Hematopoietic multipotent progenitor cell (in vitro differentiated cells): ENCODE measurements at regions not wholly inside any gene's neighbourhood (a gene's known extent, or its start where the extent isn't known, plus 50 kb on each side); places are given as distances from the start of the nearest gene placed in this dataset.

Experiments
- DNase-seq, 3 donors: peaks; one replicate each; pipeline ENCODE4 v3.0.0-alpha.2; 2011 to 2015; ENCODE audit warnings: low read depth in 2 of 3, low spot score in 2 of 3

GRCh38 chr2:133717497-133717896 is 149.2 kb upstream of the NCKAP5 start:
- DNase-seq, result no peak

- no peak for DNase-seq
These were observed 150.5 kb upstream of the NCKAP5 start for GRCh38 chr2:133718688-133719201.

DNA sequence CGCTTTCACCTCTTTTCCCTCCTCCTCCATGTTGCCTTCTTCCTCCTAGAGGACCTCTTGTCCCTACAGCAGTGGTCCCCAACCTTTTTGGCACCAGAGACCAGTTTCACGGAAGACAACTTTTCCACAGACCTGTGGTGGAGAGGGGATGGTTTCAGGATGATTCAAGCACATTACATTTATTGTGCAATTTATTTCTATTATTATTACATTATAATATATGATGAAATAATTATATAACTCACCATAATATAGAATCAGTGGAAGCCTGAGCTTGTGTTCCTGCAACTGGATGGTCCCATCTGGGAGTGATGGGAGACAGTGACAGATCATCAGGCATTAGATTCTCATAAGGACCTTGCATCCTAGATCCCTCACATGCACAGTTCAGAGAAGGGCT is 152.2 kb upstream of the NCKAP5 start:
- DNase-seq, result no peak

DNA sequence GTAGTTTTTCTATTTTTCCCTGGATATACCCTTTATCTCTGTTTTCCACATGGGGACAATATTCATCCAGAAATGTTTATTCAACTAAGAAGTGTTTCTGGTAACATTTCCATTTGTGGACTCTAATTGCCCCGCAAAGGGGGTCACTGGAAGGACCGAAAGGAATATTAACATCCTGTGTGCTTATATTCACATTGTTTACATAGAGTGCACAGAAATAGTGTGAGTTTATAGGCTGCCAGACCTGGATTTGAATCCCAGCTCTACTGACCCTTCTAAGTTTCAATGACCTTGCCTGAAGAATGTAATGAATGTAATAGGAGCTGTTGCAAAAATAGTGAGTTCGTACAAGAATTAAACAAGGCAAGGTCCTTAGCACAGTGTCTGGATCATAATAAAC is 152.9 kb upstream of the NCKAP5 start:
- DNase-seq, result no peak

DNA sequence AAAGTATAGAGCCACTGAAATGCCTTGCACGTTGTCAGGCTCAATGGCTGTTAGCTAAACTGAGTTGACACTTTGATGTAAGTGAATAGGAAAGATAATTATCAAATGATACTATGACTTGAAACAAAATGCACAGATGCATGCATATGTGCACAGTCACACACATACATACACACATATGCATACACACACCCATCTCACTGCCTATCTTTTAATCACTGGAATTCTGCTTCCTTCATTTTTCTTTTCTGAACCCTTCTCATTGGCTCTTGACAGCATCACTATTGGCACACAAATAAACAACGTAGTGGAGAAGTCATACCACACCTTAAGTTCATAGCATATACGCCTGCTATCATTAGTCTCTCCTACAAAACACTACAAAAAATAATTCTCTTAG is 154.9 kb upstream of the NCKAP5 start:
- DNase-seq, result no peak

GRCh38 chr2:133726973-133727372 is 158.7 kb upstream of the NCKAP5 start:
- no peak for DNase-seq

DNA sequence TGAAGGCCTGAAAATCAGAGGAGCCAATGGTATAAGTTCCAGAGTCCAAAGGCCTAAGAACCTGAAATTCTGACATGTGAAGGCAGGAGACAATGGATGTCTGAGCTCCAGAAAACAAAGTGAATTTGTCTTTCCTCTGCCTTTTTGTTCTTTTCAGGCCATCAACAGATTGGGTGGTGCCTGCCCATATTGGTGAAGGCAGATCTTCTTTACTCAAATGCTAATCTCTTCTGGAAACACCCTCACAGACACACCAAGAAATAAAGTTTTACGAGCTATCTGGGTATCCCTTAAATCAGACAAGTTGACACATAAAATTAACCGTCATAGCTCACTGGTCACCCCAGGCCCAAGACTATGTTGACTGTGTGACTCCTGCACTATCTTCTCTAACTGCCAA is 163.8 kb upstream of the NCKAP5 start:
- DNase-seq, result no peak

- DNase-seq, result no peak
These were observed 165.0 kb upstream of the NCKAP5 start for GRCh38 chr2:133732982-133733900.

DNA sequence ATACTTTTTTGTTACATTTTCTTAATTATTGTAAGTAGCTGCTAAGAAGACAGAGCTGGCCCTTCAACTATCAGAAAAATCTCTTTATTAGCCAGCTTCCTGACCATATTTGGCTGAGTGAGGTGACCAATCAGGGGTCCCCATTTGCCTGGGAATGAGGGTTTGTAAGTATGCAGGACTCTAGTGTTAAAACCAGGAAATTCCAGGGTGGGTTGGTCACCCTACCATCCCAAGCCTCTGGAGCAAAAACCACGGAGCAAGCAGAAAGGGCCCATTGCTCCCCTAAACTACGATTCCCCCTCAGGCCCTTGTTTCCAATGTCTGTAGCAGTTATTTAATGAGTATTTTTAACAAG is 165.6 kb upstream of the NCKAP5 start:
- DNase-seq, result no peak

DNA sequence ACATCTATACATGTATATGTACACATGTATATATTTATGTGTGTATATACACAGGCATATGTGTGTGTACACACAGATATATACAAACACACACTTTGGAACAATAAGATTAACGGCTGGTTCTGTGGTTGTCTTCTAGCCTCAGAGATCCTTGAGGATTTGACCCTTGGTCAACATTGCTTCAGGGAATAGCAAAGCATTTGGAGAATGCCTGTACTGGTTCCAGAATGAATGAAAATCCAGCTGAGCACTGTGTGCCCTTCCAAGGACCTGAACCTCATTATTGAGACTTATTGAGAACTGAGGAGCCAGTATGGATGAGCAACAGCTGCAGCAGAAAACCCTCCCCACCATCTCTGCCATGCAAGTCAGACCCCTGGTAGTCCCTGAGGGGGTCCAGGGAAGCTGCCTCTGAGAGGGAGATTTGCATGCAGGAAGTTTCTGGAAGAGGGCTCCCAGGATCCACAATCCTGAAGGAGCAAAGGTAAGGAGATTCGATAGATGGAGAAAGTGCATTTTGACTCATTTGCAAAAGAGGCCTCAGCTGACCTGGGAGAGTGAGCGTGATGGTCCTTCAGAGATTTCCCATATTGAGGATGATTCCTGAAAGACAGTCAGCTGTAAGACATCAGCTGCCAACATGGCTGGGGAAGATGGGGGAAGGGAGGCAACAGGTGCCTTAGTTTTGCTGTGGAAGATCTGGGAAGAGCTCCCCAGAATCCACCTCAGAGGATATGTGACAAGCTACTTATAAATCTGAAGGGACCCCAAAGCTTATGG is 166.6 kb upstream of the NCKAP5 start:
- DNase-seq, result no peak

DNA sequence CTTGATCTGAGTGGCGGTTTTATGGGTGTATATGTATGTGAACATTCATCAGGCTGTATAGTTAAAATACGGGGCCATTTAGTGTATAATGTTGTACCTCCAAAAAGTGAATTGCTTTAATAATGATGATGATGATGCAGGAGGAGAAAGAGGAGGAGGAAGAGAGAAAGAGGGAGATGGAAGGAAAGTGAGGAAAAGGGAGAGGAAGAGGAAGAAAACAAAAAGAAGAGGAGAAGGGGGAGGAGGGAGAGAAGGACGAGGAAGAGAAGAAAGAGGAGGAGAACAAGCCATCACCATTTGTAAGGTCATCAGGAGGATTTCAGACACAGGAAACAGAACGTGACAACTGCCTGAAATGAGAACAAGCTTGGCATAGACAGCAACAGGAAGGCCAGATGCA is 168.4 kb upstream of the NCKAP5 start:
- DNase-seq, result no peak

- DNase-seq, result no peak
These were observed 169.2 kb upstream of the NCKAP5 start for GRCh38 chr2:133737242-133737993.

- no peak for DNase-seq
These were observed 170.8 kb upstream of the NCKAP5 start for GRCh38 chr2:133739039-133739438.

DNA sequence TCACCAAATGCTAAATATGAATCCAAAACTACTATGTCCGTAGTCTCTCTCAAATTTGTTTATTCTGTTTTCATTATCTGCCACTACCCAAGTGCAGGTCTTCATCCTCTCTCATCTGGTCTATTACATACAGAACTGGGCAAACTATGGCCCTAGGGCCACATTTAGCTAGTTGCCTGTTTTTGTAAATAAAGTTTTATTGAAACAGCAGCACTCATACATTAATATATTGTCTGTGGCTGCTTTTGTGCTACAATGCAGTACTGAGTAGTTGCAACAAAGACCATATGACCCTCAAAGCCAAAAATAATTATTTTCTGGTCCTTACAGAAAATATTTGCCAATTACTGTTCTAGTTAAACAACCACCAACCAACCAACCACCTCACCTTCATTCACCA is 172.2 kb upstream of the NCKAP5 start:
- DNase-seq, result no peak

GRCh38 chr2:133748007-133748700 is 179.9 kb upstream of the NCKAP5 start:
- no peak for DNase-seq

GRCh38 chr2:133753665-133754064 is 185.4 kb upstream of the NCKAP5 start:
- no peak for DNase-seq

- DNase-seq, result no peak
These were observed 187.4 kb upstream of the NCKAP5 start for GRCh38 chr2:133755480-133756300.

DNA sequence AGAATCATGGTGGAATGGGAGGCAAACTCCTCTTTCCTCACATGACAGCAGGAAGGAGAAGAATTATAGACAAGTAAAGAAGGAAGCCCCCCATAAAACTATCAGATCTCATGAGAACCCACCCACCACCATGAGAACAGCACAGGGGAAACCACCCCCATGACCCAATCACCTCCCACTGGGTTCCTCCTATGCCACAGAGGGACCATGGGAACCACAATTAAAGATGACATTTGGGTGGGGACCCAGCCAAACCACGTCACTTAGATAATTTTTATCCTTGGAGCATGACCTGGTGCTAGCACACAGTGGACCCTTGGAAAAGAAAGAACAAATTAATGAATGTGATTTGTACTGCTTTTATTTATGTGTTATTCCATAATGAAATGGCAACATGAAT is 188.6 kb upstream of the NCKAP5 start:
- no peak for DNase-seq

- no peak for DNase-seq
These were observed 192.1 kb upstream of the NCKAP5 start for GRCh38 chr2:133760376-133760775.

- DNase-seq, result no peak
These were observed 197.4 kb upstream of the NCKAP5 start for GRCh38 chr2:133765658-133766057.
